ENCODE measurements at regions not wholly inside any gene's neighbourhood (a gene's known extent, or its start where the extent isn't known, plus 50 kb on each side); places are given as distances from the start of the nearest gene placed in this dataset.
"Not testable (repeated sequence)": the region's sequence is repeated elsewhere in the genome, so short reads cannot be mapped to it uniquely, and the experiment has no call there.

DNA sequence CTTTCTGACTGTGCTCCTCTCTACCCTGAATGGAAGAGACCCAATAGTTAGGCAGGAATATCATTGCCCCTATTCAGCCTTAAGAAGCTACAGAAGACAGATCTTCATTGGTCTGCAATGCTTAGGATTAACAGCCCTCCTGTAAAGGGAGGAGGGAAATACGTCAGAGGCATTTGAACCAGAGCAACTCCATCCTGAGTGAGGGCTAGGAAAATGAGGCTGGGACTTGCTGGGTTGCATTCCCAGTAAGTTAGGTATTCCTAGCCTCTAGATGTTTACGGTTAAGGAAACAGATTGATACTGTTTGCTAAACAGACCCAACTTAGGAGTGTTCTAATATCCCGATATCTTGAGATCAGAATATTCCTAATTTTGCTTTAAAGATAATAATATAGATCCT lies 63.5 kb downstream of the PCDH18 start:
- DNase-seq (ENCODE audit: low read depth) = no peak

- DNase-seq (ENCODE audit: low read depth) = no peak
These were observed 64.8 kb downstream of the PCDH18 start for GRCh38 chr4:137467537-137467936.

DNA sequence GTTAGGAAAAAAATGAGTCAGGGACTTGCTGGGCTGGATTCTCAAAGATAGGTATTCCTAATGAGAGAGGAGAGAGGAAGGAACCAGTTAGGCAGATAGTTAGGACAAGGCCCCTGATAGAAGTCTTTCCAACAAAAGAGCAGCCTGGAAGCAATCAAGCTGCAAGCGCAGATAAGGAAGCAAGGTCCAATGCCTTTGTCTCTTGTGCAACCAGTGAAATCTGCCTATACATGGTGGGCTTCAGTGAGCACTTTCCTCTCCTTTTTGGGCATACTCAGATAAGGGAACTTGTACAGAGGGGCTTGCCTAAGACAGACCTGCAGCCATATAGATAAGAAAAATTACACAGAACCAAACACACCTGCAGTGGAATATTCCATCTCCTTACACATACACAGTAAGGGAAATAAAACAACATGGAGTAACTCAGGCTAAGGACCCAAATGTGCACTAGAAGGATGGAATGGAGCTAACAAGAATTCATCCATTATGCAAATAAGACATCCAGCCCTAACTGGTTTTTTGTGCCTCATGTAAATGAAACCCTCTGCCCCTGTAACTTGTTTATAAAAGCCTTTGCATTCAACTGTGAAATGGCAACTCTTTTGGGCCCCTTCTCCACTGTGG lies 68.8 kb downstream of the PCDH18 start:
- no peak for DNase-seq (ENCODE audit: low read depth)

DNA sequence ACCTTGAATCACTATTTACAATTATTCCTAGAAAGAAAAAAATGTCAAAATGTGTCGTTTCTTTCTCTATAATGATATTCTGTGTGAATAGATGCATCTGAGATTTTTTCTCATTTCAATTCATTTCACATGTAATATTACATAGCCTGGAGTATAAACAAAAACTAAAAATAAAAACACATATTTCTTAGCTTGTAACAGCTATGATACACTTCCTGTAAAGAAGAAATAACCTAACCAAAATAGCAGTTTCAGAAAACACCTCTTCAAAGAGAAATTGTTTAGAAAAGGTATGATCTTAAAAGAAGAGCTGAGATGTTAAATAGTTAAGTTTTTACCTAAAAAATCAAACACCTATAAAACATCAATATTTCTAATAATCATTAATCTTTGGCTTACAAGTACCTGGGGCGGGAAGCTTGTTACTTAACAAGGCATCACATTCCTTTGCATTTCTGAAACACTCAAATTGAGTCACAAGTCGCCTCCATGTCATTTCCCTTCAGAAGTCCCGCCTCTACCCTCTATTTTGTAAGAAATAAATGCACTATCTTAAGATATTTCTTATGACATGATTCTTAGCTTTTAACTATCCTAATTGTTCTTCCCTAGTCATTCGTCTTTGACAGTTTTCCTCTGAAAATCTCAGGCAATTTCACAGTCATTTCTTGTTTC lies 76.5 kb downstream of the PCDH18 start:
- DNase-seq (ENCODE audit: low read depth) = no peak

DNA sequence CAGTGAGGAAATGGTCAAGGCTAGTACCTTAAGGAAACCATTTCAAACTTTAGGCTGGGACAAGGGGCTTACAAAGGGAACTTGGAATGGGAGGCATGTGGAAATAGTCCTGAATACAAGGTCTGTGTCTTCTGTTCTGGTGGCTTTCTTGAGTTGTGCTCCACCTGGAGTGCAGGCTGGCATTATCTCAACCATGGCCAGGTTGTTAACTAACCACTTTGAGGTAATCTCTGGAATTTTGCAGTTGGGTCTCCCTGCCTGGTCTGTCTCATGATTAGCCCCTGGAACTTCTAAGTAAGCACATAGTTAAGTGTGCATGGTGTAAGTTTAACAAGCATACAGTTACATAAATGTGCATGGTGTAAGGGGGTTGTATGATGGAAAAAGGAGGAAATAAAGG lies 77.5 kb downstream of the PCDH18 start:
- no peak for DNase-seq (ENCODE audit: low read depth)

- DNase-seq (ENCODE audit: low read depth) = no peak
These were observed 79.5 kb downstream of the PCDH18 start for GRCh38 chr4:137452799-137453198.

DNA sequence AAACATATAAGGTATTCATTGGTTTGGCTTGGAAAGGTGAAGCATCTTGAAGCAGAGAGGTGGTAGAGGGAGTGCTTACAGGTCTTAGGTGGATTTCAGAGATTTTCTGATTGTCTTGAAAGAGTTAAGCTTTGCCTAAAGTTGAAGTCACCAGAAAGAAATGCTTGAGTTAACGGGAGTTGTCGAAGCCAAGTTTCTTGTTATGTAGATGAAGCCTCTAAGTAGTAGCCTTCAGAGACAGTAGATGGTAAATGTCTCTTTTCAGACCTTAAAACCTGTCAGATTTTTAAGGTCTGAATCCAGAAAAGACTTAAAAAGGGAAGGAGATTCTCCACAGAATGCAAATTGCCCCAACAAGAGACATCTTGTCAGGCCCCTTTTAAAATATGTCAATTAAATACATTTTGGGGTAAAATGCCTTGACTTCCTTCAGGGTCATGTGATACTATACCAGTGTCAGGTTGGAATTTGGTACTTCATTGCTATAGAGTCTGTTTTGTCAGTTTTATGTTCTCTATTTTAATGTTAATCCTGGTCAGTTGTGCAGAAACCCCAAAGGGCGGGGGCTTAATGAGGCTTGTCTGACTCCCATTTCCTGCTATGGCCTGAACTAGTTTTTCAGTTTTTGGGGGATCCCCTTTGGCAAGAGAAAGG lies 81.0 kb downstream of the PCDH18 start:
- peak; percentile 12 for DNase-seq (ENCODE audit: low read depth)

- DNase-seq (ENCODE audit: low read depth) = no peak
These were observed 83.9 kb downstream of the PCDH18 start for GRCh38 chr4:137448402-137448801.

DNA sequence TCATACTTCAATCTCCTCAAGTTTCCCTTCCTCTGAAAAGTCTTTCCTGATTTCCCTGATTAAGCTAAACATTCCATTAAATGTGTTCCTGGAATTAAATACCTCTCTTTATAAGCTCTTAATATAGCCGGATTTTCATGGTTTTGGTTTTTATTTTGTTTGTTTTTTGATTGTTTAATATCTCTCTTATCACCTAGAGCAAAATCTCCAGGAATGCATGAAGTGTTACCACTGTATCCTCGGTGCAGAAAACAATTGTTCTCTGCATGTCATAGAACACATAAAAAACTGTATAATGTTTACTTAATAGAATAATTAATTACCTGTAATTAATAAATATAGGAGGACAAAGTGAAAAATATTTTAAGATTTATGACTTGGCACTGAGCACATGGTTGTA lies 86.2 kb downstream of the PCDH18 start:
- DNase-seq (ENCODE audit: low read depth) = no peak

GRCh38 chr4:137443031-137443800 lies 89.1 kb downstream of the PCDH18 start:
- DNase-seq (ENCODE audit: low read depth) = no peak

GRCh38 chr4:137432446-137433311 lies 99.6 kb downstream of the PCDH18 start:
- no peak for DNase-seq (ENCODE audit: low read depth)

GRCh38 chr4:137430171-137430570 lies 102.1 kb downstream of the PCDH18 start:
- no peak for DNase-seq (ENCODE audit: low read depth)

DNA sequence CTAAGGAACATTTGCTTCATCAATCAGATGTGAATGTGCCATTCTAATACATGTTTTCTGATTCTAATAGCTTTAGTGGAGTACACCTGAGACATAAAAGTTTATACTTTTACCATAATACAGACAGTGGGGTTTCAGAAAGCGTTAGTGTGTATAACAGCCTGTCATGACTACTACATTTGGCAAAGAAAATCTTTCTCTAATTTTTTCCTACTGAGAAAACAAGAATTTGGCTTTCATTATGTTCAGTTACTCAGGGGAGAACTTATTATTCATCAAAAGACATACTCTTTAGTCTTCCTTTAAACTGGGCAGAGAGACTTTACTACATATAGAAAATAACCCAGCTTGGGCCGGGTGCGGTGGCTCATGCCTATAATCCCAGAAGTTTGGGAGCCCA lies 104.9 kb downstream of the PCDH18 start:
- DNase-seq (ENCODE audit: low read depth) = no peak

DNA sequence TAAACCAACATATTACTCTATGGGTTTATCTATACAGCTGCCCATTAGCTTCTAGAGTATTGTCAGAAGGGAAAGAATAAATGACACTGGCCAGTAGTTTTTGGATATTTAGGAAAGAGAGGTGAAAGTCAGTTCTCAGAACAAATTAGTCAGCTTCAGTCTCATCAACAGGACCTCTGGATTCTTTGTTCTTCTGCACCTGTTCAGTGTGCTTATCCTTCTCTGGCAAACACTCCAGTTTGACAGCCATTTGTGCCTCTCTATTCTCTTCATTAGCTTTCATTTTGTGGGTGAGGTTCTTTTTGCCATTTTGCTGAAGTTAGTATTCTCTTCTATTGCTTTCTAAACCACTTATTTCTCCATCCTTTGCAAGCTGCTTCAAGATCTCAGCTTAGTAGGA lies 107.0 kb downstream of the PCDH18 start:
- DNase-seq (ENCODE audit: low read depth) = no peak

DNA sequence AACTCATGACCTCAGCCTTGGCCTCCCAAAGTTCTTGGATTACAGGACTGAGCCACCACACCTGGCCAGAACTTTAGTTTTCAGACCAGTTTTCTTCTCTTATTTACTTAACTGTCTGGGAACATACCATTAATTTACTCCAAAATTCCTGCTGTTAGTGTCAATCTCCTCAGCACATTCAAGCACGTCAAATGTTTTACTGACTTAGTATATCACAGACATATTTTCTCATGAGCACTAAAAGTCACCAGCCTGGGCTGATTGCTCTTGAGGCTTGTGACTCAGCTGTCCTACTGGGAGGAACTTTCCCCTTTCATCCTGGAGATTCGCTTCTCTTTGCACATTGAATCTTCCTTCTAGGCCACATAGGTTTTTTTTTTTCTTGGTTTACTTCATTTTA lies 109.6 kb downstream of the PCDH18 start:
- peak; percentile 1 for DNase-seq (ENCODE audit: low read depth)

GRCh38 chr4:137421796-137422195 lies 110.5 kb downstream of the PCDH18 start:
- peak; percentile 60 for DNase-seq (ENCODE audit: low read depth)

GRCh38 chr4:137420901-137421396 lies 111.3 kb downstream of the PCDH18 start:
- DNase-seq (ENCODE audit: low read depth) = no peak

- peak; percentile 81 for DNase-seq (ENCODE audit: low read depth)
These were observed 114.6 kb downstream of the PCDH18 start for GRCh38 chr4:137417676-137418075.

DNA sequence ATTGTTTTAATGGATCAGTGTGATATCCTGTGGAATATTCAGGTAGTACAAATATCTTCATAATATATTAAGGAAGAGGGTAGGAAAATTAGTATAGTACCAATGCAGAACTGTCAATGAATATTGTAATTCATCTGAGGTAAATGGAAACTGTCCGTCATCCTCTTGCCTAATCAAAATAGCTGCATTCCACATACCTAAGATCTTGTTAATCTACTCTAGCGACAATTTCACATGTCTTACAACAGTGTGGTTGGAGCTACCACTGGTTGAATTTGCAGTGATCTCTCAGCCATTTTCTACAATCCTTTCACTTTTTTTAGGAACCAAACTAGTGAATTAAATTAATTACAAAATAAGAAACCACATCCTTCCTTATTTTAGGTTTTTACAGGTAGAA lies 117.5 kb downstream of the PCDH18 start:
- DNase-seq (ENCODE audit: low read depth) = peak; percentile 60

DNA sequence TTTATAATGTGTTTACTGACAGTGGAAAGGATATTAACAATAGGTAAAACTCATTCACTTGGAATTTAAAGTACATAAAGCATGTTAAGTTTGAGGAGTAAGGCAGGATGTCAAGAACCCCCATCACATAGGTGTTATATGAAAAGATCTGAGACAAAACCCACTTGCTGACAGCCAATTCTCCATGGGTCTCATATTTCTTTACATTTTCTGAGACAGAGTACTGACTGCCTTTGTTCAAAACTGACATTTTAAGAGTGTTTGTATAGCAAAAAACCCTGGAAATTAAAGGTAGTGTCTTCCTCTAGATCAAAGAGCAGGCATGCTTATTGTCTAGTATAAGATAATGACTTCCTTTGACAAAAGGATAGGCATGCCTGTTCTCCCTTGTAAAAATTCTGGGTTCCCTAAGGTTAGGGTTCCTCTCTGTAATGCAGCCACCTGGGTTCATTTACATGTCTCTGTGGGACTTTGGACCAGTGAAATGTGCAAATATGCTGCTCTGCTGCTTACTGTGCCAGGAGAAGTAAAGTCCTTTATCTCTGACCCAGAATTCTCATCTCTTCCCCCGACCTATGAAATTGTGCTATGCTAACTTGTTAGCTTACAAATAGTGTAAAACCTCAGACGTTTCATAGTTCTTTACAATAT lies 123.6 kb downstream of the PCDH18 start:
- DNase-seq (ENCODE audit: low read depth) = no peak

- DNase-seq (ENCODE audit: low read depth) = not testable (repeated sequence)
These were observed 126.5 kb downstream of the PCDH18 start for GRCh38 chr4:137405833-137406232.
